ENCODE measurements at regions not wholly inside any gene's neighbourhood (a gene's known extent, or its start where the extent isn't known, plus 50 kb on each side); places are given as distances from the start of the nearest gene placed in this dataset.

- TF ChIP-seq EZH2phosphoT487 (IDR thresholded peaks at IDR 0.05; ENCODE audit: low read depth, severe bottlenecking, unreplicated experiment) (no peak), CTCF (IDR thresholded peaks at IDR 0.05; ENCODE audit: poor library complexity) (no peak)
Observed at GRCh38 chr2:52000151-52000855, 968.4 kb upstream of the NRXN1 start.
